Endodermal cell (in vitro differentiated cells): ENCODE measurements at regions not wholly inside any gene's neighbourhood (a gene's known extent, or its start where the extent isn't known, plus 50 kb on each side); places are given as distances from the start of the nearest gene placed in this dataset.

Experiments
- DNase-seq: peaks from one replicate; pipeline ENCODE4 v3.0.0-alpha.2; 2017
- H3K27ac ChIP-seq: 2 replicates; pipeline ENCODE4 v1.5.1; 2013; ENCODE audit warnings: mild to moderate bottlenecking, low read depth, low read length, moderate library complexity
- H3K27me3 ChIP-seq: 2 replicates; pipeline ENCODE4 v1.6.1; 2013; ENCODE audit warnings: mild to moderate bottlenecking, low read length, moderate library complexity; ENCODE audit not compliant: insufficient read depth, control insufficient read depth, poor library complexity, severe bottlenecking
- H3K36me3 ChIP-seq: 2 replicates; pipeline ENCODE4 v1.7.0; 2013; ENCODE audit warnings: mild to moderate bottlenecking, low read length, moderate library complexity; ENCODE audit not compliant: control insufficient read depth, insufficient read depth
- H3K4me1 ChIP-seq: one replicate; pipeline ENCODE4 v1.7.0; 2013; ENCODE audit warnings: low read length; ENCODE audit not compliant: control insufficient read depth, insufficient read depth
- H3K4me3 ChIP-seq: 2 replicates; pipeline ENCODE4 v1.5.1; 2013; ENCODE audit warnings: mild to moderate bottlenecking, low read length, moderate library complexity
- H3K9ac ChIP-seq: 2 replicates; pipeline ENCODE4 v1.6.1; 2013; ENCODE audit warnings: mild to moderate bottlenecking, low read length, moderate library complexity; ENCODE audit not compliant: poor library complexity, severe bottlenecking; ENCODE audit errors: extremely low read depth
- H3K9me3 ChIP-seq: 2 replicates; pipeline ENCODE4 v1.6.1; 2013; ENCODE audit warnings: mild to moderate bottlenecking, low read length, moderate library complexity; ENCODE audit not compliant: control insufficient read depth
- H3K27ac Mint-ChIP-seq: 2 replicates; pipeline ENCODE4 v1.8.0; 2020; ENCODE audit warnings: mixed read lengths
- H3K27me3 Mint-ChIP-seq: 2 replicates; pipeline ENCODE4 v1.8.0; 2021; ENCODE audit warnings: mild to moderate bottlenecking, mixed read lengths; ENCODE audit not compliant: insufficient read depth
- H3K36me3 Mint-ChIP-seq: 2 replicates; pipeline ENCODE4 v1.8.0; 2020; ENCODE audit warnings: low read depth, mixed read lengths
- H3K4me1 Mint-ChIP-seq: 2 replicates; pipeline ENCODE4 v1.8.0; 2020; ENCODE audit warnings: mixed read lengths
- H3K4me3 Mint-ChIP-seq: 2 replicates; pipeline ENCODE4 v1.8.0; 2020; ENCODE audit warnings: mild to moderate bottlenecking, moderate library complexity, mixed read lengths
- H3K9me3 Mint-ChIP-seq: 2 replicates; pipeline ENCODE4 v1.8.0; 2020; ENCODE audit warnings: mild to moderate bottlenecking, mixed read lengths
- CTCF ChIP-seq: fragments of 200-600 bp; sonication (generic); conservative IDR thresholded peaks from 2 replicates; pipeline ENCODE4 v1.5.0; 2021; ENCODE audit warnings: antibody characterized with exemption, mild to moderate bottlenecking
- WGBS, 2 experiments: methylation state at CpG; one replicate each; pipeline versions ENCODE4 v1.1.5 to v1.1.7; 2013; ENCODE audit warnings: missing lambda C conversion rate in 2 of 2, mixed read lengths in 1 of 2; ENCODE audit not compliant: insufficient coverage in 1 of 2, insufficient read length in 1 of 2; 5-methylcytosine and 5-hydroxymethylcytosine counted together

GRCh38 chr6:28693033-28693750 lies 167.5 kb downstream of the GPX5 start:
- peak overlapping the region; percentile 54 for H3K4me3 Mint-ChIP-seq
- no peaks in the 10 kb centered on the region for H3K36me3 ChIP-seq
- 65 to 79% methylated on average over 21 to 23 of the region's 23 CpGs for WGBS, 2 experiments
- H3K9ac ChIP-seq: no peak overlapping the region
- H3K9me3 Mint-ChIP-seq: no peaks in the 10 kb centered on the region
- peaks cover 6% of the 10 kb centered on the region for H3K36me3 Mint-ChIP-seq
- TF ChIP-seq CTCF: no peak
- H3K4me3 ChIP-seq: peak overlapping the region; percentile 72
- DNase-seq: no peak
- no peak overlapping the region for H3K27ac ChIP-seq
- no peak overlapping the region for H3K27ac Mint-ChIP-seq
- H3K4me1 ChIP-seq: peaks cover 3% of the 10 kb centered on the region
- H3K4me1 Mint-ChIP-seq: peaks cover 63% of the 10 kb centered on the region
- H3K27me3 ChIP-seq: no peaks in the 10 kb centered on the region
- no peaks in the 10 kb centered on the region for H3K9me3 ChIP-seq
- peaks cover 33% of the 10 kb centered on the region for H3K27me3 Mint-ChIP-seq

- Histone ChIP-seq H3K4me1 (peaks cover 3% of the 10 kb centered on the region), H3K36me3 (no peaks in the 10 kb centered on the region), H3K27me3 (no peaks in the 10 kb centered on the region), H3K9ac (no peak overlapping the region), H3K4me3 (peak overlapping the region; percentile 72), H3K27ac (no peak overlapping the region), H3K9me3 (no peaks in the 10 kb centered on the region)
- H3K27ac Mint-ChIP-seq: peak overlapping the region; percentile 41
- H3K4me1 Mint-ChIP-seq: peaks cover 59% of the 10 kb centered on the region
- no peaks in the 10 kb centered on the region for H3K9me3 Mint-ChIP-seq
- H3K4me3 Mint-ChIP-seq: peak overlapping the region; percentile 54
- WGBS, 2 experiments: 46 to 64% methylated on average over 13 to 26 of the region's 26 CpGs
- peak; percentile 74 for DNase-seq
- no peak for TF ChIP-seq CTCF
- H3K36me3 Mint-ChIP-seq: peaks cover 6% of the 10 kb centered on the region
- H3K27me3 Mint-ChIP-seq: peaks cover 33% of the 10 kb centered on the region
These were observed 168.2 kb downstream of the GPX5 start for GRCh38 chr6:28693751-28694443.

- no peak overlapping the region for H3K9ac ChIP-seq
- no peak for TF ChIP-seq CTCF
- peaks cover 55% of the 10 kb centered on the region for H3K4me1 Mint-ChIP-seq
- H3K27me3 ChIP-seq: no peaks in the 10 kb centered on the region
- H3K4me1 ChIP-seq: peaks cover 8% of the 10 kb centered on the region
- H3K36me3 ChIP-seq: no peaks in the 10 kb centered on the region
- no peak overlapping the region for H3K4me3 Mint-ChIP-seq
- H3K9me3 Mint-ChIP-seq: no peaks in the 10 kb centered on the region
- peaks cover 35% of the 10 kb centered on the region for H3K27me3 Mint-ChIP-seq
- H3K9me3 ChIP-seq: no peaks in the 10 kb centered on the region
- WGBS, 2 experiments: 96 to 97% methylated on average over 10 to 11 of the region's 11 CpGs
- H3K27ac Mint-ChIP-seq: no peak overlapping the region
- H3K4me3 ChIP-seq: no peak overlapping the region
- peaks cover 6% of the 10 kb centered on the region for H3K36me3 Mint-ChIP-seq
- no peak overlapping the region for H3K27ac ChIP-seq
- no peak for DNase-seq
These were observed 170.0 kb downstream of the GPX5 start for GRCh38 chr6:28695715-28696114.
